ENCODE measurements at regions not wholly inside any gene's neighbourhood (a gene's known extent, or its start where the extent isn't known, plus 50 kb on each side); places are given as distances from the start of the nearest gene placed in this dataset.

DNA sequence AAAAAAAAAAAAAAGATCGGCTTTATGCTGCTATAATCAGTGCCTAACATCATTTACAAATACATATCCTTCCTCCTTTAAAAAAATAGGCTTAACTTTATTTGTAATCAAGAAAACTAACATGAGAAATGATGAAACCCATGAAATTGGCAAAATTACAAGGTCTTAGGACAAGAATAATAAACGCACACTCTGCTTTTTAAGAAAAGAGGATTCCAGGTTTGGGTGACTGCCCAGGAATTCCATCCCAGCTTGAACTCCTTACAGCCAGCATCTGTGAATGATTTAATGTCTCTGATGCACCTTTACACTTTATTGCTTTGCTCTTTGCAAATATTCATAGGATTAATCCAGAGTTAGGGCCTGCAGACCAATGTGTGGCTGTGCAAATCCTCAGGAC, 196.0 kb downstream of the CBLN1 start:
- H3K36me3 ChIP-seq (replicated peaks; ENCODE audit: insufficient read depth, low read length), result no peaks in the 10 kb centered on the region

GRCh38 chr16:49084628-49085390, 196.8 kb downstream of the CBLN1 start:
- Histone ChIP-seq H3F3A (ENCODE audit: insufficient read depth, low read length) (no peaks in the 10 kb centered on the region), H3K4me3 (ENCODE audit: low read length) (no peak overlapping the region), H3K79me2 (ENCODE audit: low read length) (no peaks in the 10 kb centered on the region), H3K4me2 (ENCODE audit: low read depth, low read length) (no peak overlapping the region), H3K4me1 (ENCODE audit: low read length) (no peaks in the 10 kb centered on the region), H3K27ac (ENCODE audit: low read length) (no peak overlapping the region), H3K9ac (ENCODE audit: low read length) (no peak overlapping the region), H3K9me3 (replicated peaks; ENCODE audit: insufficient read depth, low read length) (no peaks in the 10 kb centered on the region), H4K20me1 (ENCODE audit: insufficient read depth, low read length) (no peaks in the 10 kb centered on the region), H3K9me2 (replicated peaks; ENCODE audit: insufficient read depth, low read length) (no peaks in the 10 kb centered on the region), H3K36me3 (replicated peaks; ENCODE audit: insufficient read depth, low read length) (no peaks in the 10 kb centered on the region), H3K27me3 (replicated peaks; ENCODE audit: insufficient read depth, low read length) (no peaks in the 10 kb centered on the region), H2AFZ (ENCODE audit: low read length) (no peak overlapping the region)
- no peak for DNase-seq
- no peak for TF ChIP-seq EZH2 (optimal IDR thresholded peaks at IDR 0.05; ENCODE audit: low read depth, low read length)
- no peak for TF ChIP-seq EZH2phosphoT487 (IDR thresholded peaks at IDR 0.05; ENCODE audit: low read length)
- no peak for TF ChIP-seq CTCF (IDR thresholded peaks at IDR 0.05; ENCODE audit: low read length)

More for the DNA sequence above, 196.0 kb downstream of the CBLN1 start:
- TF ChIP-seq CTCF (IDR thresholded peaks at IDR 0.05; ENCODE audit: low read length) (no peak), EZH2 (optimal IDR thresholded peaks at IDR 0.05; ENCODE audit: low read depth, low read length) (no peak), EZH2phosphoT487 (IDR thresholded peaks at IDR 0.05; ENCODE audit: low read length) (no peak)
- Histone ChIP-seq H3K4me3 (ENCODE audit: low read length) (no peak overlapping the region), H3K27ac (ENCODE audit: low read length) (no peak overlapping the region), H3K79me2 (ENCODE audit: low read length) (no peaks in the 10 kb centered on the region), H3K9me2 (replicated peaks; ENCODE audit: insufficient read depth, low read length) (no peaks in the 10 kb centered on the region), H2AFZ (ENCODE audit: low read length) (no peak overlapping the region), H3K27me3 (replicated peaks; ENCODE audit: insufficient read depth, low read length) (no peaks in the 10 kb centered on the region), H3K9ac (ENCODE audit: low read length) (no peak overlapping the region), H4K20me1 (ENCODE audit: insufficient read depth, low read length) (no peaks in the 10 kb centered on the region), H3K4me2 (ENCODE audit: low read depth, low read length) (no peak overlapping the region), H3K9me3 (replicated peaks; ENCODE audit: insufficient read depth, low read length) (no peaks in the 10 kb centered on the region), H3K4me1 (ENCODE audit: low read length) (no peaks in the 10 kb centered on the region), H3F3A (ENCODE audit: insufficient read depth, low read length) (no peaks in the 10 kb centered on the region)
- no peak for DNase-seq

- H3K27ac ChIP-seq (ENCODE audit: low read length), result no peak overlapping the region
- H3K4me1 ChIP-seq (ENCODE audit: low read length), result no peaks in the 10 kb centered on the region
- no peak overlapping the region for H3K4me3 ChIP-seq (ENCODE audit: low read length)
- no peaks in the 10 kb centered on the region for H3K79me2 ChIP-seq (ENCODE audit: low read length)
- H3K27me3 ChIP-seq (replicated peaks; ENCODE audit: insufficient read depth, low read length), result no peaks in the 10 kb centered on the region
- no peaks in the 10 kb centered on the region for H4K20me1 ChIP-seq (ENCODE audit: insufficient read depth, low read length)
- no peaks in the 10 kb centered on the region for H3F3A ChIP-seq (ENCODE audit: insufficient read depth, low read length)
- no peak for DNase-seq
- H3K4me2 ChIP-seq (ENCODE audit: low read depth, low read length), result no peak overlapping the region
- H2AFZ ChIP-seq (ENCODE audit: low read length), result no peak overlapping the region
- no peak for TF ChIP-seq EZH2 (optimal IDR thresholded peaks at IDR 0.05; ENCODE audit: low read depth, low read length)
- TF ChIP-seq EZH2phosphoT487 (IDR thresholded peaks at IDR 0.05; ENCODE audit: low read length), result no peak
- no peak for TF ChIP-seq CTCF (IDR thresholded peaks at IDR 0.05; ENCODE audit: low read length)
- H3K9ac ChIP-seq (ENCODE audit: low read length), result no peak overlapping the region
- no peaks in the 10 kb centered on the region for H3K9me2 ChIP-seq (replicated peaks; ENCODE audit: insufficient read depth, low read length)
- no peaks in the 10 kb centered on the region for H3K36me3 ChIP-seq (replicated peaks; ENCODE audit: insufficient read depth, low read length)
- no peaks in the 10 kb centered on the region for H3K9me3 ChIP-seq (replicated peaks; ENCODE audit: insufficient read depth, low read length)
These were observed 200.1 kb downstream of the CBLN1 start for GRCh38 chr16:49081554-49081953.
